NCI-H1436 (cell line): ENCODE measurements at regions not wholly inside any gene's neighbourhood (a gene's known extent, or its start where the extent isn't known, plus 50 kb on each side); places are given as distances from the start of the nearest gene placed in this dataset.
"Not testable (repeated sequence)": the region's sequence is repeated elsewhere in the genome, so short reads cannot be mapped to it uniquely, and the experiment has no call there.

Experiments used
- DNase-seq: peaks from one replicate; lab custom pipeline; 2025; lab: John Stamatoyannopoulos, UW

DNA sequence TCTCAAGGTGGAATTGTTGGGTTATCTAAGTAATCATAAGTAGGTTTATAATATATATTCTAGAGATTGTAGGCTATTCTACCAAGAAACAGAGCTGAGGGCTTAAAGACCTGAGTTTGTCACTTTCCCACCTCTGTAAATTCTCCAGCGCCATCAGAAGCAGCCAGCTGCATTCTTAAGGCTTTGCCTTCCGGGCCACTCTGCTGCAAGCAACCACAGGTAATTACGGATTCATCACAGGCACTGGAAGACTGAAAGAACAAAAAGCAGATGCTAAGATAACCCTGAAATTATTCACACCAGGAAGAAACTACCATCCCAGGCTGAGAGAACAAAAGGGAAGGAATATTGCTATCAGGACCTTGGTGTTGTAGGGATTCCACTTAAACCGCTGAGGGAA, 137.8 kb upstream of the JCAD start:
- DNase-seq = no peak

DNA sequence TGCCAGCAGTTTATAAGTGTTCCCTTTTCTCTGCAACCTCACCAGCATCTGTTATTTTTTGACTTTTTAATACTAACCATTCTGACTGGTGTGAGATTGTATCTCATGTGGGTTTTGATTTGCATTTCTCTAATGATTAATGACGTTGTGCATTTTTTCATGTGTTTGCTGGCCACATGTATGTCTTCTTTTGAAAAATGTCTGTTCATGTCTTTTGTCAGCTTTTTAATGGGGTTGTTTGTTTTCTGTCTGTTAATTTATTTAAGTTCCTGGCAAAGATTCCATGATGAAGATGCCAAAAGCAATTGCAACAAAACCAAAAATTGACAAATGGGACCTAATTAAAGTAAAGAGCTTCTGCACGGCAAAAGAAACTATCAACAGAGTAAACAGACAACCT, 137.2 kb upstream of the JCAD start:
- not testable (repeated sequence) for DNase-seq

DNA sequence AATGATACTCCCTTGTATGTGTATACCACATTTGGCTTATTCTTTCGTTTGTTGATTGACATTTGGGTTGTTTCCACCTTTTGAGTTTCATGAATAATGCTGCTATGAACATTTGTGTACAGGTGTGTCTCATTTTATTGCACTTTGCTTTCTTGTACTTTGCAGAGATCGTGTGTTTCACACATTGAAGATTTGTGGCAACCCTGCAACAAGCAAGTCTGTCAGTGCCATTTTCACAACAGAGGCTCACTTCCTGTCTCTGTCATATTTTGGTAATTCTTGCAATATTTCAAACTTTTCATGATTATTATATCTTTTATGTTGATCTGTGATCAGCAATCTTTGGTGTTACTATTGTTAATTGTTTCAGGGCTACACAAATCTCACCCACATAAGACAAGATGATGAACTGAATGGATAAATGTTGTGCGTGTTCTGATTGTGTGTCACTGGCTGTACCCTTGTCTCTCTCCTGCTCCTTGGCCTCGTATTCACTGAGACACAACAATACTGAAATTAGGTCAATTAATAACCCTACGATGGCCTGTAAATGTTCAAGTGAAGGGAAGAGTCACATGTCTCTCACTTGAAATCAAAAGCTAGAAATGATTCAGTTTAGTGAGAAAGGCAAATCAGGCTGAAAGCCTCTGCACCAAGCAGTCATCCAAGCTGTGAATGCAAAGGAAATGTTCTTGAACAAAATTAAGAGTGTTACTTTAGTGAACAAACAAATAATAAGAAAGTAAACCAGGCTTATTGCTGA, 133.6 kb upstream of the JCAD start:
- no peak for DNase-seq

DNA sequence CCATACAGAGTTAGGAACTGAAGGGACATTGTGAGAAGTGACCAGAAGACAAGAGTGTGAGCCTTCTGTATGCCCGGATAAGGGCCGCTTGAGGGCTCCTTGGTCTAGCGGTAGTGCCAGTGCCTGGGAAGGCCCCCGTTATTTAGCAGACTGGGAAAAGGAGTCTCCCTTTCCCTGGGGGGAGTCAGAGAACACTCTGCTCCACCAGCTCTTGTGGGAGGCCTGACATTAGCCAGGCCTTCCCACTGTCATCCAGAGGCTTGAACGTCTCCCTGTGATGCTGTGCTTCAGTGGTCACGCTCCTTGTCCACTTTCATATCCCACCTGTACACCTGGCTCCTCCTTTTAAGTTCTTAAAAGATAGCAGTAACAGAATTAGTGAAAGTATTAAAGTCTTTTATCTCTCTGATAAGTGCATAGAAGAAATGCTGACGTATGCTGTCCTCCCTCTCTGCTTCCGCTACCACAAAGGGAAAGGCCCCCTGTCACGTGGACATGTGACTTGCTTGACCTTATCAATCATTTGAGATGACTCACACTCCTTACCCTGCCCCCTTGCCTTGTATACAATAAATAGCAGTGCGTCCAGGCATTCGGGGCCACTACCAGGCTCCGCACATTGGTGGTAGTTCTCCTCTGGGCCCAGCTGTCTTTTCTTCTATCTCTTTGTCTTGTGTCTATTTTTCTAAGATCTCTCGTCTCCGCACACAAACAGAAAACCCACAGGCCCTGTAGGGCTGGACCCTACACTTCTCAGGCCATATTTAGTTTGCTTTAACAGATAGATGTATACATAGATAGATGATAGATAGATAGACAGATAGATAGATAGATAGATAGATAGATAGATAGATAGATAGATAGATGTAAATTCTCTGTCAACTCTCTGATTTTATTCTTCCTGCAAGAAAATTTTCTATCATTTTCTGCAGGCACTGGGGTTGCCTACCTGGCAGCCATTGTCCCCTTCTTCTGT, 131.5 kb upstream of the JCAD start:
- no peak for DNase-seq

DNA sequence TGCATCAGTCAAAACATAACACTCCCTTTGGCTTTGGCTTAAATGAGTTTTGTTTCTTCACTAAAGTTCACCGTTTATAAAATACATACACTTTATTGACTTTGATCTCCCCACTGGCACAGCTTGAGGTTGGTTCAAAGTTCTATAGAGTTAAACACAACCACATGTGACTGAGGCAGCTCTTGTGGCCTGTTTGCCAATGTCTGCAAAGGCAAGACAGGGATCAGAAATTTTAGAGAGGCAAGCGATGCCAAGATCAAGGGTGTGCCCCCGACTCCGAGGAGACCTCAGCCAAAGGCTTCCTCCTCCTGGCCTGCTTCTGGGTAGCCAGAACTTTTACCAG, 129.8 kb upstream of the JCAD start:
- DNase-seq = no peak

DNA sequence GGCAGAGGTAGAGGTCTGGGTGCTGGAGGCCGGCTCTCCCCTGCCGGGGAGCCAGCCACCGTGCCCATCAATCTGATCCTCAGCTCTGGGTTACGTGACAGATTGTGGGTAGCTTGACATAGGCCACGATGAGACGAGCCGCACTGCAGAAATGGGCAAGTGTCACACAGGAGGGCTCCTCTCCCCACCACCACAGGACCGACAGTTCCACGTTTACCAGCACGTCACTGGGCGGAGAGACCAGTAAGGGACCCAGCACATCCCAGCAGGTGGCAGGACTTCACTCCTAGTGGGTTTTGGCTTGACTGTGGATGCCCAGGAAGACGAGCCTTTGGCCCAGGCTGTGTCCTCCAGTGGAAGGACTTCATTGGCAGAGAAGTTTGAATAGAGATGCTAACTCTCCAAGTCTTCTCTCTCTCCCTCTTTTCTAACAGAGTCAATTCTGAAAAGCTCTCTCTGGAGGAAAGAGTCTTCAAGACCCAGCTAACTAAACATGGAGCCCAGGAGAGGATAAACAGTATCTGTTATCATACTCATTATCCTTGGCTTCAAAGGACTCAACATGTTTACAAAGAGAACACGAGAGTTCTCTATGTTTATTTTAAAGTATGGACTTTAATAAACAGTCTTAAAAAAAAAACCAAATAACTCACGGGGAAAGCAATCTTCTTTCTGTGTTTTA, 129.3 kb upstream of the JCAD start:
- no peak for DNase-seq

DNA sequence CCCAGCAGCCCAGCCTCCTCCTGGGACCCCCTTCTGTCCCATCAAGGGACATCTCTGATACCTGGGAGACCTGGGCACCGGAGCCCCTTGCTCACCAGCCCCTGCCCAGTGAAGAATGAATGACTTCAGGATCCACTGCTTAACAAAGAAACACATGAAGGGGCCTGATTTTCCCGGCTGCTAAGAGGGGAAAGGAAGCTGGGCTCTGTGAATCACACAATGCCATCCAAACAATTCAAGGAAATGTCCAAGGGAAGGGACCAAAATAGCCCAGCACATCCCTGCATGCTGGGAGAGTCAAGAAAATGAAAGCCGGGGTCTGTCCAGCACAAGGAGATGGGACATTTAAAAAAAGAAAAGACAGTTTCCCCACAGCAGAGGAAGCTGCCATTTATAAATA, 128.7 kb upstream of the JCAD start:
- DNase-seq = no peak

DNA sequence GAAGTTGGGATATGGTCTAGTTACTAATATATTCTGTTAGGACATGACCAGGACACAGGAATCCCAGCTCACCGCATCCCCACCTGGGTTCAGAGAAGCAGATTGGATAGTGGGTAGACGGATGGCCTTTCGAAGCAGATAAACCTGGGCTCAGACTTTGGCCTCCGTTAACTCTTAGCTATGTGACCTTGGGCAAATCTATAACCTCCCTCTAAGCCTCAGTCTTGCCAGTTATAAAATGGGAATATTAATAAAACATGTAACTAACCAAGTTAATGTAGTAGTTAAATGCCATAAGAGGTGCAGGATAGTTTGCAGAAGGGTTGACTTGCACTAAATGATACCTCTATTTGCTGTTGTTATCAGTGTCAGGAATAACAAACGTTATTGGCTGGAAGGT, 127.6 kb upstream of the JCAD start:
- no peak for DNase-seq

DNA sequence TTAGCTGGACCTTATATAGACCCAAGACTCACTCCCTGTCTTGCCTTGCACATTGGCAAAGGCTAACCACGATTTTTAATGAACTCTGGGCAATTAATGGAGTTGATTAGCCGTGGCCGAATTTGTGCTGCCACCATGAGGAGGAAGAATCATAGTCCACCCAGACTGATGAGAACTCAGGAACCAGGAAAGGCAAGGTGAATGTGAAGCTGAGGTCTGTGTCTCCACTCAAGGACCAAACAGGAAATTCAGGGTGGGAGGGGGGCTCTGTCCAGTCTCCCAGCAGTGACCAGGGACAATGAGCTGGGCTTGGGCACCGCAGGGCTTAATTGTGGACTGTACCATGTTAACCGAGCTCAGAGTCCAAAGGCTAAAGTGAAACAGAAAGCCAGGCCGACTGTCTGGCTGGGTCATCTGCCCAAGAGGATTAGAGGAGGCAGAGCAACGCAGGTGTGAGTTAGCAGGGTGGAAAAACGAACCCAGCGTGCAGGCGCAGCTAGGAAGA, 127.0 kb upstream of the JCAD start:
- DNase-seq = no peak

DNA sequence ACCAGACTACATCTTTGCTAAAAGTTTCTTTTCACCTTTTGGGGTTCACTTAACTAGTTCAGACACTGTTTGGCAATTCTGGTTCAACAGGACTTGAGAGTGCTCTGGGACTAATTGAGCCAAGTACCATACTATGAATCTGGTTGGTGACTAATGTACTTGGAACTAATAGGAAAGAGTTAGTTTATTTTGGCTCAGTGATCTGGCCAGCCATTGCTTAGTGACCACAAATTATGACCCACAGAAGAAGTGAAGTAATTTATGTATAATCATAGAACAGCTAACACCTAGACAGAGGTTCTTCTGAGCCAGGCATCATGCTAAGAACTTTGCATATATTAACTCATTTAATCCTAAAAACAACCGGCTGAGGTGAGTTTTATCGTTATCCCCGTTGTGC, 126.5 kb upstream of the JCAD start:
- DNase-seq = no peak

DNA sequence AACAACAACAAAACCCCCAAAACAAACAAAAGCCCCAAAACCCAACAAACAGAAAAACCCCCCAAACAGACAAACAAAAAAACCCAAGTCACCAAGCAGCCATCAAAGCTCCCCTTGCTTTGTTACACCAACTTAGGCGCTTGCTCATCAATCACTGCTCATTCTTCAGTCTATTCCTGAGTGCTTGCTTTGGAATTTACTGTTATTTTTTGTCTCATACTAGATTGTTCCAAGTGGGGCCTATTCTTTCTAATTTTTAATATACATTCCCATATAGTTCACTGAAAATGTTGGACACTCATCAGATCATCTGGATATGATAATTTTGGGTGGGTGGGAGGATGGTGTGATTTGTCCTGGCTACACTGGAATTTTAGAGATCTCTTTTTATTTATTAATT, 126.0 kb upstream of the JCAD start:
- no peak for DNase-seq

DNA sequence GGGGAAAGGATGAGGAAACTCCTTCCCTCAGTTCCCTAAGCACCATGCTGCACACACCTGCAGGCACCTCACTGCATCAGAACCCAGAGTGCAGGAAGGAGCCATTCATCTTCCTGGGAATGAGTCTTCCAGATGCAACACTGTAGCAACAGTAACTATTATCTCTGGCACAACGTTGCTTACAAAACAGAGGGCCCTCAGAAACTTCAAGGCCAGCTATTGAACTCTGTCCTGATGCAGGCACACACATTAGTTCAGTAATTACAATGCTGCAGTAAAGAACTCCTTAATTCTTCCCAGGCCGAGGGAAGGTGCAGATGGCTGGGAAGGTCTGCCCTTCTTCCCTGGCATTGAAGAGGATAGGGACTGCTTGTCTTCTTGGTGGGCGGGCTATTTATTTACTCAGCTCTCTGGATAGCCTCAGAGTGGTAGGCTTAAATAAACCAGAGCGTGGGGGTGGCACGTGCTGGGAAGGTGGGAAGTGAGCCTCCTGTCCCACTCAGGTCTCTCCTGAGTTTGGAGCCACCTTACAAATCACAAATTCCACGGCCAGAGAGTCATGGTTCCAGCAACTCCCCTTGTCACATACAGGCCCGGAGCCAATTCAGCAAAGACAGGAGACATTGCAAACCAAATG, 125.1 kb upstream of the JCAD start:
- no peak for DNase-seq

DNA sequence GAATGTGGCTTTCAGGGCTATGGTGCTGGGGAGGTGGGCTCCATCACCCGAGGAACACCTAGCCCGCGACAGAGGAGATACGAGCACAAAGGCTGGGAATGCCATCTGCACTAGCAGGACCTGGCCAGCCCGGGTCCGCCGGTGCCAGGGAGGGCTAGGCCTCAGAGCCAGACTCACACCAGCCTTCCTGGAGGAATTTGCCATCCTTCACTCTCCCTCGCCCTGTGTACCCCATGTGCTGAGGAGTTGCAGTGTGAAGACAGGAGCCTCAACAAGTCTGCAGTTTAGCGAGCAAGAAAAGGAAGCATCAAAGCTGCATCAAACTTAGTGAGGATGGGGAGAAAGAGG, 123.6 kb upstream of the JCAD start:
- no peak for DNase-seq

DNA sequence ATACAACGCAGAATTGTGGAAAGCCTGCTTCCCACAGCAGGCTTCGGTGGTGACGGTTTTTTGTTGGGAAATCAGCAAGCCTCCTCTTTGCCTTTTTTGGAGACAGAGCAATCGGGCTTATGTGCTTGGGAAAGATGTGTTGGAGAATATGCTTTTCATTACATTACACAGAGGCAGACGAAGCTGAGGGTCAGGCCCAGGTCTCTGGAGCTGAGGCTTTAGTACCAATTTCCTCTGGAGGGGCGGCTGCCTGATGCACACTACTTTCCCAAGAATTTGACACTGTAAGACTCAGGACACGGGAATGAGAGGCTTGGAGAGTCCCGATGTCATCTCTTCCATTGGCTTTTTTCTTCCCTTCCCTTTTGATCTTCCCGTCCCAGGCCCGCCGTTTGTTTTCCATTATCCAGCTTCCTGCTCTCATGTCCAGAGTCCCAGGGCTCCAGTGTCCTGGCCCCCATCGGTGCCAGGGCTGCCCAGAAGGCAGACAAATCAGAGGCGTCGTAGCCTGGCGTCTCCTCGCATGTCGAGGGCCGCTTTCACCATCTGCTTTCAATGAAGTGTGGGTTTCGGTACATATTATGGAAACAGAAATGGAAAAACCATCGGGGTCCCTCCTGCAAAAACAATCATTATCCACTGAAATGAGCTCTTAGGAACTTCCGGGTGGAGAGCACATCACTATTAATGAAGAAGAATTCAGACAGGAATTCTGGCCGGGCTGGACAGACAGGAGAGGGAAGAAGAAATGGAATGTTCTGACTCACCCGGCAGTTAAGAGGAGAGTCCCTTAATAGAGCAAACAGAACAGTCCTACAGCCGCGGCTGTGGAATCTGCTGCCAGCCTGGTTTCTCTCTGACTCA, 123.0 kb upstream of the JCAD start:
- no peak for DNase-seq

DNA sequence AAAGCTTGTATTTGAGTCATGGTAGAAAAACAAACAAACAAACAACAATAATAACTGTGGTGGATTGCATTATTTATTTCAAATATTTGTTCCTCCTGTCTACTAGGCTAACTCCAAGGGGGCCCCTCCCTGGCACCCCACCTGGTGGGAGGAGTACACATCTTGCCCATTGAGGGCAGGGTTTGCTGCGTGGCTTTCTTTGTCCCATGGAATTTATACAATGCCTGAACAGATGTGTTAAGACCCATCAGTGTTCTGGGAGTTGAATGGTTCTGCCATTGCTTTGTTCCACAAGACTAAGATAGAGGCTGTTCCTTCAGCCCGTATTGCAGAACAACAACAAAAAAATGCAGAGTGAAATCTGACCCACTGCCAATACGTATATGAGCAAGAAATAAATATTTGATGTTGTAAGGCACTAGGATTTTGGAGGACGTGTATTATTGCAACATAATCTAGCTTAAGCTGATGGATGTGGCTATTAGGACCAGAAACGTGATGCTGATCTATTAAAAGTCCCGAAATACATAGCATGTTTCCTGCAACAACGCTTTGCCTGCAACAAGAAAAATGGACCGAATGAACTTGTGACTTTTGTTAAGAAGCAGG, 119.1 kb upstream of the JCAD start:
- no peak for DNase-seq

DNA sequence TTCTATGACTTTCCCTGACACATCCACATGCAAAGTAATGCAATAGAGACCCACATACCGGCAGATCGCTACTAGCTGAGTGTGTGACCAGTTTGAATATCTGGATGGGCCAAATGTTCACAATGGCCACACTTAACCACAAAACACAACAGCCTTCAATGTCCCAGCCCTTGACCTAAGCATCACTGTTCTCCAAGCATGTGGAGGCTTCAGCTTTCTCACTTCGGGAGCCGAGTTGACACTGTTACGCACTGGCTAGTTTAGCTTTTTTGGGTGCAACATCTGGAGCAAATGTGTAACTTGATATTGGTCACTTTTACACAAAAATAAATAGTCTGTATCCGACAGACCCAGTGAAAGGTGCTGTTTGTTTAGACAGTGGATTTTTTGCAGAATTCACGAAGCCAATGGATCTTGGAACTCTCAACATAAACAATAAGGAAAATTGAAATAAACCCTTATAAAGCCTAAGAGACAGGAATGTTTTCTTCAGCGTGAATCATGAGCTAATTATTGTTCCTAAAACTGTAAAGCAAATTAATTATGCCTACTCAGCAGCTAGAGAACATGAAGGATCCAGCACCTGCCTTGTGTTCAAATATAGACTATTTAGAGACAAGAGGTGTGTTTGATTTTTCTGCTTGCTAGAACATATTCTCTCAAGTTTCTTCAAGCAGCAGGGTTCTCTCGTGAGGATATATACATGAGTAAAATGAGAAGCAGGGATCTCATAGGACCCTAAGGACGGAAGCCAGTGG, 117.6 kb upstream of the JCAD start:
- no peak for DNase-seq

DNA sequence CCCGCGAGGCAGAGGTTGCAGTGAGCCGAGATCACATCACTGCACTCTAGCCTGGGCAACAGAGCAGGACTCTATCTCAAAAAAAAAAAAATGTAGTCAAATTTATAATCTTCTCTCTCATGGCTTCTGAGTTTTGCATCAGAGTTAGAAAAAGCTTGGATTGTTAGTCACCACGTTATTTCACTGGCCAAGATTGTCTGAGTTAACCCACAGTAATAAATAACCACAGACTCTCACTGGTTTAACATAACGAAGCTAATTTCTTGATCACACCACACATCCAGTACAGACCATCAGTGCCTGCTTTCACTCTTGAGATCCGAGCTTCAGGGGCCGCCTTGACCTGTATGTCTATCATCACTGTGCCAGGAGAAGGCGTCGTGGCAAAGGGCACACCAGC, 116.8 kb upstream of the JCAD start:
- DNase-seq = no peak

DNA sequence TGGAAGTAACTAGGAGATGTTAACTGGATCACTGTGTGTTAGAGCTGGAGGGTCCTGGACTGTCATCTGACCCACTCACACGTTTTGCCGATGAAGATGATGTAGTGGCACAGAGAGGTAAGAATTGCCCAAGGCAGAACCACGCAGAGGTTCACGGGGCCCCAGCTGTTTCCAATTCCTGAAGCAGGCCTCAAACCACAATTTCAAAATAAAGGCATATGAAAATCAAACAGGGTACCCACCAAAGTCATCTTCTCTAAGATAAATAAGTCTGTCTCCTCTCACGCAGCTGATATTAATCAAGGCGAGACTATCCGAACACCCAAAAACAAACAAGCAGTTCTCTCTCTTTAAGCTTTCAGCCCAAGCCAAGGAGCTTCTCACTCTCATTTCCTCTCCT, 113.3 kb upstream of the JCAD start:
- DNase-seq = no peak

DNA sequence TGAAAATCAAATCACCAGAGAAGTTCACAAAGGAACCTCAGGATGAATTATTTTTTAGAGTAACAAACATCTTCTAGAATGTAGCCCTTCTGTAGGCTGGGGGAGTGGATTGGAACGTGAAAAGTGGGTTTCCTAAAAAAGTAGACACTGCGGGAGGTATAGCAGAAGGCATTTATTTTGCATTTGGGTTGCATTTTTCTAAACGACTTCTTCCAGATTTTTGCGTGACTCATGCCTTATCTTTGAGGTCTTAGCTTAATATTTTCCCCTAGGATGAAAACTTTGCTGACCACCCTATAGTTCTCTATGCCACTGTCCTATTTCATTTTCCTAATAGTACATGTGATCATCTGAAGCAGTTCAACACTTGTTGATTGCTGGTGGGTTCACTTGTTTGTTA, 112.7 kb upstream of the JCAD start:
- no peak for DNase-seq

DNA sequence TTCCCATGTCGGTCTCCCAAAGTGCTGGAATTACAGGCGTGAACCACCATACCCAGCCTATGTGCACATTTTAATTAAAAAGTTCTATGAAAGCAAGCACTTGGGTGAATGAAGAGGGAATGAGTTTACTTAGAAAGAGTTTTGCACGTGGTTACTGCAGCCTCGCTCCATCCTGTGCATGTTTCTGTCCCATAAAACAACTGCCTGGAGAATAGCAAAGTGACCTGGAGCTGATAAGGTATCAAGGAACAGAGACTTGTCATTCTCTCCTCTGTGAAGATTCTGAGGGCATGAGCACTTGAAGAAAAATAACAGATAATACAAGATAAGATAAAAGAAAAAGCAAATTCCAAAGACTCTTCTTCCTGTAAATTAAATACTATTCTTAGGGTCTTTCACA, 112.2 kb upstream of the JCAD start:
- no peak for DNase-seq
